Pancreas (tissue), 10 donors: ENCODE measurements at regions not wholly inside any gene's neighbourhood (a gene's known extent, or its start where the extent isn't known, plus 50 kb on each side); places are given as distances from the start of the nearest gene placed in this dataset.

Source experiments
- ATAC-seq, 4 donors: fragments of 200-7000 bp; cut with Tn5 transposase; one replicate each; pipeline versions ENCODE4 v1.8.0 to v1.9.1; 2020; ENCODE audit warnings: mild to moderate bottlenecking in 4 of 4, moderate library complexity in 4 of 4
- DNase-seq, 6 donors: peaks; one replicate each; pipeline ENCODE4 v3.0.0-alpha.2; 2020
- FAIRE-seq: peaks from 2 replicates; lab custom pipeline; 2012; peaks lifted over from hg19 to GRCh38; lab: Jason Lieb, UNC
- H3K27ac ChIP-seq, 4 donors: fragments of 200-600 bp; sonication (generic); 1 replicate in 3 of 4; 2 replicates in 1 of 4; pipeline versions ENCODE4 v1.5.0 to v1.8.0; 2020
- H3K27me3 ChIP-seq, 4 donors: fragments of 200-600 bp; one replicate each; pipeline ENCODE4 v1.8.0; 2021
- H3K36me3 ChIP-seq, 3 donors: fragments of 200-600 bp; sonication (generic) in 1 of 3; one replicate each; pipeline versions ENCODE4 v1.5.0 to v1.8.0; 2020 to 2021
- H3K4me1 ChIP-seq, 3 donors: fragments of 200-600 bp; one replicate each; pipeline ENCODE4 v1.8.0; 2021
- H3K4me3 ChIP-seq, 4 donors: fragments of 200-600 bp; sonication (generic) in 2 of 4; one replicate each; pipeline versions ENCODE4 v1.5.0 to v1.8.0; 2020 to 2021
- H3K9me3 ChIP-seq, 4 donors: fragments of 200-600 bp; one replicate each; pipeline ENCODE4 v1.8.0; 2021
- CTCF ChIP-seq, 4 donors: fragments of 200-600 bp; sonication (generic) in 3 of 4; IDR thresholded peaks; one replicate each; pipeline versions ENCODE4 v1.5.0 to v1.8.0; 2021; ENCODE audit warnings: antibody characterized with exemption in 4 of 4
- WGBS, 2 donors: extraction: QIAGEN DNeasy Blood & Tissue Kit; methylation state at CpG; one replicate each; pipeline ENCODE4 v1.1.7; 2013; 5-methylcytosine and 5-hydroxymethylcytosine counted together
- intact Hi-C, 3 donors: fragments of 100-400 bp; cut with DNase I; formaldehyde crosslinking; loops; one replicate each; pipeline versions ENCODE4 v1.11.1 to v1.14.2; 2022
- donor health status: healthy with polysubstance abuse.
- donor health status: DM: no; HTN: no; CAD: no; lungs with moderate emphysema.
- donor health status: DM: no; HTN: no; CAD: no.
- donor health status: control.
- donor health status: control.
- donor health status: Bipolar disorder and iron deficiency.
- donor health status: DM: yes; HTN: yes; CAD: no.
- donor health status: DM: no; HTN: no; CAD: no.
- donor health status: DM: no; HTN: no; CAD: no.
- donor health status: DM: yes; HTN: yes; CAD: no.

GRCh38 chr4:103892586-103892985 is 172.8 kb upstream of the TACR3 start:
- WGBS, 2 donors = 64 to 80% methylated on average over 3 of the region's 3 CpGs
- ATAC-seq = no peak

GRCh38 chr4:103887191-103887590 is 167.4 kb upstream of the TACR3 start:
- FAIRE-seq = no peak
- no peak for ATAC-seq
- intact Hi-C loops = no loop called here
- Histone ChIP-seq H3K9me3 (no peaks in the 10 kb centered on the region), H3K27me3 (no peaks in the 10 kb centered on the region), H3K4me3 (no peak overlapping the region), H3K4me1 (no peaks in the 10 kb centered on the region), H3K36me3 (no peaks in the 10 kb centered on the region), H3K27ac (no peak overlapping the region)
- no peak for TF ChIP-seq CTCF (IDR thresholded peaks at IDR 0.05)
- DNase-seq = no peak
- WGBS, 2 donors = 65 to 80% methylated on average over 1 of the region's 1 CpG

More at GRCh38 chr4:103892586-103892985, 172.8 kb upstream of the TACR3 start:
- Histone ChIP-seq H3K4me3 (no peak overlapping the region), H3K9me3 (no peaks in the 10 kb centered on the region), H3K27me3 (no peaks in the 10 kb centered on the region), H3K4me1 (no peaks in the 10 kb centered on the region), H3K36me3 (no peaks in the 10 kb centered on the region), H3K27ac (no peak overlapping the region)
- FAIRE-seq (no peak), DNase-seq (no peak)
- no peak for TF ChIP-seq CTCF (IDR thresholded peaks at IDR 0.05)
- intact Hi-C loops = no loop called here

GRCh38 chr4:103885152-103885551 is 165.4 kb upstream of the TACR3 start:
- ATAC-seq (no peak), FAIRE-seq (no peak), DNase-seq (no peak)
- H3K27me3 ChIP-seq = no peaks in the 10 kb centered on the region
- H3K4me1 ChIP-seq = no peaks in the 10 kb centered on the region
- H3K4me3 ChIP-seq = no peak overlapping the region
- intact Hi-C loops = no loop called here
- H3K36me3 ChIP-seq = no peaks in the 10 kb centered on the region
- WGBS, 2 donors = 14 to 28% methylated on average over 3 of the region's 3 CpGs
- H3K27ac ChIP-seq = no peak overlapping the region
- no peak for TF ChIP-seq CTCF (IDR thresholded peaks at IDR 0.05)
- no peaks in the 10 kb centered on the region for H3K9me3 ChIP-seq

- no peak for TF ChIP-seq CTCF (IDR thresholded peaks at IDR 0.05)
- Histone ChIP-seq H3K4me1 (no peaks in the 10 kb centered on the region), H3K9me3 (no peaks in the 10 kb centered on the region), H3K4me3 (no peak overlapping the region), H3K27ac (no peak overlapping the region), H3K27me3 (no peaks in the 10 kb centered on the region), H3K36me3 (no peaks in the 10 kb centered on the region)
- intact Hi-C loops = no loop called here
- ATAC-seq (no peak), DNase-seq (no peak), FAIRE-seq (no peak)
- 63 to 81% methylated on average over 2 of the region's 2 CpGs for WGBS, 2 donors
Measured at GRCh38 chr4:103867311-103867710, 147.5 kb upstream of the TACR3 start.

GRCh38 chr4:103853627-103854026 is 133.8 kb upstream of the TACR3 start:
- intact Hi-C loops = no loop called here
- DNase-seq = no peak
- no peak for TF ChIP-seq CTCF (IDR thresholded peaks at IDR 0.05)
- Histone ChIP-seq H3K27ac (no peak overlapping the region), H3K4me3 (no peak overlapping the region), H3K9me3 (no peaks in the 10 kb centered on the region), H3K4me1 (no peaks in the 10 kb centered on the region), H3K27me3 (no peaks in the 10 kb centered on the region), H3K36me3 (no peaks in the 10 kb centered on the region)
- peak in 1 of 4 donors; percentile 19 for ATAC-seq
- no peak for FAIRE-seq
